ENCODE measurements at regions not wholly inside any gene's neighbourhood (a gene's known extent, or its start where the extent isn't known, plus 50 kb on each side); places are given as distances from the start of the nearest gene placed in this dataset.

- H3K9me3 ChIP-seq, result no peaks in the 10 kb centered on the region
- ATAC-seq (no peak), DNase-seq (ENCODE audit: low read depth in 1 of 2, low spot score in 1 of 2) (no peak), FAIRE-seq (no peak)
- H3K4me2 ChIP-seq, result no peak overlapping the region
- no peak overlapping the region for H3K27ac ChIP-seq
- H3K4me1 ChIP-seq, result peaks cover 3% of the 10 kb centered on the region; the same call in 1 of the 3 replicates
- no peak overlapping the region for H3K4me3 ChIP-seq
- TF ChIP-seq, protein P1, sequence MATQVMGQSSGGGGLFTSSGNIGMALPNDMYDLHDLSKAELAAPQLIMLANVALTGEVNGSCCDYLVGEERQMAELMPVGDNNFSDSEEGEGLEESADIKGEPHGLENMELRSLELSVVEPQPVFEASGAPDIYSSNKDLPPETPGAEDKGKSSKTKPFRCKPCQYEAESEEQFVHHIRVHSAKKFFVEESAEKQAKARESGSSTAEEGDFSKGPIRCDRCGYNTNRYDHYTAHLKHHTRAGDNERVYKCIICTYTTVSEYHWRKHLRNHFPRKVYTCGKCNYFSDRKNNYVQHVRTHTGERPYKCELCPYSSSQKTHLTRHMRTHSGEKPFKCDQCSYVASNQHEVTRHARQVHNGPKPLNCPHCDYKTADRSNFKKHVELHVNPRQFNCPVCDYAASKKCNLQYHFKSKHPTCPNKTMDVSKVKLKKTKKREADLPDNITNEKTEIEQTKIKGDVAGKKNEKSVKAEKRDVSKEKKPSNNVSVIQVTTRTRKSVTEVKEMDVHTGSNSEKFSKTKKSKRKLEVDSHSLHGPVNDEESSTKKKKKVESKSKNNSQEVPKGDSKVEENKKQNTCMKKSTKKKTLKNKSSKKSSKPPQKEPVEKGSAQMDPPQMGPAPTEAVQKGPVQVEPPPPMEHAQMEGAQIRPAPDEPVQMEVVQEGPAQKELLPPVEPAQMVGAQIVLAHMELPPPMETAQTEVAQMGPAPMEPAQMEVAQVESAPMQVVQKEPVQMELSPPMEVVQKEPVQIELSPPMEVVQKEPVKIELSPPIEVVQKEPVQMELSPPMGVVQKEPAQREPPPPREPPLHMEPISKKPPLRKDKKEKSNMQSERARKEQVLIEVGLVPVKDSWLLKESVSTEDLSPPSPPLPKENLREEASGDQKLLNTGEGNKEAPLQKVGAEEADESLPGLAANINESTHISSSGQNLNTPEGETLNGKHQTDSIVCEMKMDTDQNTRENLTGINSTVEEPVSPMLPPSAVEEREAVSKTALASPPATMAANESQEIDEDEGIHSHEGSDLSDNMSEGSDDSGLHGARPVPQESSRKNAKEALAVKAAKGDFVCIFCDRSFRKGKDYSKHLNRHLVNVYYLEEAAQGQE (IDR thresholded peaks at IDR 0.05), result no peak
- TF ChIP-seq SREBF2 (IDR thresholded peaks at IDR 0.05), result no peak
- TF ChIP-seq TP53 (CRISPR knock-in tag; IDR thresholded peaks at IDR 0.05), result no peak
- TF ChIP-seq RCOR1 (IDR thresholded peaks at IDR 0.05; ENCODE audit: low read depth, low read length), result no peak
- TF ChIP-seq, protein P2, sequence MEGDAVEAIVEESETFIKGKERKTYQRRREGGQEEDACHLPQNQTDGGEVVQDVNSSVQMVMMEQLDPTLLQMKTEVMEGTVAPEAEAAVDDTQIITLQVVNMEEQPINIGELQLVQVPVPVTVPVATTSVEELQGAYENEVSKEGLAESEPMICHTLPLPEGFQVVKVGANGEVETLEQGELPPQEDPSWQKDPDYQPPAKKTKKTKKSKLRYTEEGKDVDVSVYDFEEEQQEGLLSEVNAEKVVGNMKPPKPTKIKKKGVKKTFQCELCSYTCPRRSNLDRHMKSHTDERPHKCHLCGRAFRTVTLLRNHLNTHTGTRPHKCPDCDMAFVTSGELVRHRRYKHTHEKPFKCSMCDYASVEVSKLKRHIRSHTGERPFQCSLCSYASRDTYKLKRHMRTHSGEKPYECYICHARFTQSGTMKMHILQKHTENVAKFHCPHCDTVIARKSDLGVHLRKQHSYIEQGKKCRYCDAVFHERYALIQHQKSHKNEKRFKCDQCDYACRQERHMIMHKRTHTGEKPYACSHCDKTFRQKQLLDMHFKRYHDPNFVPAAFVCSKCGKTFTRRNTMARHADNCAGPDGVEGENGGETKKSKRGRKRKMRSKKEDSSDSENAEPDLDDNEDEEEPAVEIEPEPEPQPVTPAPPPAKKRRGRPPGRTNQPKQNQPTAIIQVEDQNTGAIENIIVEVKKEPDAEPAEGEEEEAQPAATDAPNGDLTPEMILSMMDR (IDR thresholded peaks at IDR 0.05), result no peak
- TF ChIP-seq ZC3H11A (IDR thresholded peaks at IDR 0.05), result no peak
- no peak for TF ChIP-seq MYC (IDR thresholded peaks at IDR 0.05; ENCODE audit: borderline replicate concordance, low read length)
- TF ChIP-seq, protein P3, sequence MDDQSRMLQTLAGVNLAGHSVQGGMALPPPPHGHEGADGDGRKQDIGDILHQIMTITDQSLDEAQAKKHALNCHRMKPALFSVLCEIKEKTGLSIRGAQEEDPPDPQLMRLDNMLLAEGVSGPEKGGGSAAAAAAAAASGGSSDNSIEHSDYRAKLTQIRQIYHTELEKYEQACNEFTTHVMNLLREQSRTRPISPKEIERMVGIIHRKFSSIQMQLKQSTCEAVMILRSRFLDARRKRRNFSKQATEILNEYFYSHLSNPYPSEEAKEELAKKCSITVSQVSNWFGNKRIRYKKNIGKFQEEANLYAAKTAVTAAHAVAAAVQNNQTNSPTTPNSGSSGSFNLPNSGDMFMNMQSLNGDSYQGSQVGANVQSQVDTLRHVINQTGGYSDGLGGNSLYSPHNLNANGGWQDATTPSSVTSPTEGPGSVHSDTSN (IDR thresholded peaks at IDR 0.05), result no peak
- no peak for TF ChIP-seq NR3C1 (IDR thresholded peaks at IDR 0.05)
- TF ChIP-seq KDM5A (IDR thresholded peaks at IDR 0.05), result no peak
- WGBS (ENCODE audit: missing lambda C conversion rate), result 70% methylated on average over 1 of the region's 1 CpG
- ChIA-PET POLR2A (no interaction called here), CTCF (interaction anchor here (0.7 to 1.7 kb wide), 3 partner anchors 14 to 177 kb away, joined by 3 to 5 read pairs (median 3); partner anchors contain the start of gene TNFAIP3)
Measured at GRCh38 chr6:137690721-137691120, 176.3 kb upstream of the TNFAIP3 start.

- H3K4me2 ChIP-seq, result no peak overlapping the region
- WGBS (ENCODE audit: missing lambda C conversion rate), result 74% methylated on average over 3 of the region's 3 CpGs
- H3K4me1 ChIP-seq, result peaks cover 8% of the 10 kb centered on the region
- H3K9me3 ChIP-seq, result no peaks in the 10 kb centered on the region
- H3K27ac ChIP-seq, result no peak overlapping the region
- DNase-seq (ENCODE audit: low read depth in 1 of 2, low spot score in 1 of 2) (no peak), ATAC-seq (no peak), FAIRE-seq (no peak)
- POLR2A ChIA-PET, result no interaction called here
- CTCF ChIA-PET, result no interaction called here
- no peak overlapping the region for H3K4me3 ChIP-seq
- TF ChIP-seq CEBPB (IDR thresholded peaks at IDR 0.05) (no peak), RNF2 (IDR thresholded peaks at IDR 0.05; ENCODE audit: borderline replicate concordance, low read depth) (no peak)
Measured at GRCh38 chr6:137692308-137692707, 174.8 kb upstream of the TNFAIP3 start.

- no peak overlapping the region for H3K27ac ChIP-seq
- no peak for FAIRE-seq
- peaks cover 13% of the 10 kb centered on the region for H3K4me1 ChIP-seq
- no peak overlapping the region for H3K4me2 ChIP-seq
- ChIA-PET POLR2A (no interaction called here), CTCF (no interaction called here)
- peak in 1 of 2 experiments; percentile 27 for DNase-seq (ENCODE audit: low read depth in 1 of 2, low spot score in 1 of 2)
- no peaks in the 10 kb centered on the region for H3K9me3 ChIP-seq
- ATAC-seq, result no peak
- no peak overlapping the region for H3K4me3 ChIP-seq
- TF ChIP-seq, protein P3 (IDR thresholded peaks at IDR 0.05), result no peak
- TF ChIP-seq ZSCAN20 (CRISPR knock-in tag; IDR thresholded peaks at IDR 0.05), result no peak
- TF ChIP-seq TFCP2L1 (CRISPR knock-in tag; IDR thresholded peaks at IDR 0.05), result no peak
- no peak for TF ChIP-seq EHMT2 (IDR thresholded peaks at IDR 0.05; ENCODE audit: low read depth)
- TF ChIP-seq TP53 (CRISPR knock-in tag; IDR thresholded peaks at IDR 0.05), result no peak
- TF ChIP-seq CHD2 (IDR thresholded peaks at IDR 0.05; ENCODE audit: low read length, partially characterized antibody), result no peak
- no peak for TF ChIP-seq ATOH8 (CRISPR knock-in tag; IDR thresholded peaks at IDR 0.05; ENCODE audit: low read depth)
- TF ChIP-seq USF2 (IDR thresholded peaks at IDR 0.05), result no peak
- no peak for TF ChIP-seq CHD4 (IDR thresholded peaks at IDR 0.05; ENCODE audit: borderline replicate concordance)
- no peak for TF ChIP-seq MYC (IDR thresholded peaks at IDR 0.05; ENCODE audit: borderline replicate concordance, low read length)
- TF ChIP-seq CEBPB (IDR thresholded peaks at IDR 0.05), result no peak
- TF ChIP-seq MAZ (IDR thresholded peaks at IDR 0.05; ENCODE audit: borderline replicate concordance, low read depth, low read length), result no peak
- no peak for TF ChIP-seq KDM5A (IDR thresholded peaks at IDR 0.05)
- TF ChIP-seq, protein P4, sequence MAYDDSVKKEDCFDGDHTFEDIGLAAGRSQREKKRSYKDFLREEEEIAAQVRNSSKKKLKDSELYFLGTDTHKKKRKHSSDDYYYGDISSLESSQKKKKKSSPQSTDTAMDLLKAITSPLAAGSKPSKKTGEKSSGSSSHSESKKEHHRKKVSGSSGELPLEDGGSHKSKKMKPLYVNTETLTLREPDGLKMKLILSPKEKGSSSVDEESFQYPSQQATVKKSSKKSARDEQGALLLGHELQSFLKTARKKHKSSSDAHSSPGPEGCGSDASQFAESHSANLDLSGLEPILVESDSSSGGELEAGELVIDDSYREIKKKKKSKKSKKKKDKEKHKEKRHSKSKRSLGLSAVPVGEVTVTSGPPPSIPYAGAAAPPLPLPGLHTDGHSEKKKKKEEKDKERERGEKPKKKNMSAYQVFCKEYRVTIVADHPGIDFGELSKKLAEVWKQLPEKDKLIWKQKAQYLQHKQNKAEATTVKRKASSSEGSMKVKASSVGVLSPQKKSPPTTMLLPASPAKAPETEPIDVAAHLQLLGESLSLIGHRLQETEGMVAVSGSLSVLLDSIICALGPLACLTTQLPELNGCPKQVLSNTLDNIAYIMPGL (CRISPR knock-in tag; IDR thresholded peaks at IDR 0.05; ENCODE audit: borderline replicate concordance), result no peak
- no peak for TF ChIP-seq RCOR1 (IDR thresholded peaks at IDR 0.05; ENCODE audit: low read depth, low read length)
Measured at GRCh38 chr6:137692806-137693205, 174.3 kb upstream of the TNFAIP3 start.

Data from A549 (cell line).